ENCODE measurements at regions not wholly inside any gene's neighbourhood (a gene's known extent, or its start where the extent isn't known, plus 50 kb on each side); places are given as distances from the start of the nearest gene placed in this dataset.
"Not testable (repeated sequence)": the region's sequence is repeated elsewhere in the genome, so short reads cannot be mapped to it uniquely, and the experiment has no call there.

- no peak for TF ChIP-seq POLR2AphosphoS5 (IDR thresholded peaks at IDR 0.05)
- no peak for TF ChIP-seq POLR2A (IDR thresholded peaks at IDR 0.05)
- TF ChIP-seq CTCF (IDR thresholded peaks at IDR 0.05): no peak
- no peak for DNase-seq (ENCODE audit: low spot score)
- no peaks in the 10 kb centered on the region for H3K36me3 ChIP-seq
- H3K4me3 ChIP-seq: no peak overlapping the region
- H3K4me1 ChIP-seq (replicated peaks): no peaks in the 10 kb centered on the region
- H3K27ac ChIP-seq: no peak overlapping the region
- H3K9me3 ChIP-seq: no peaks in the 10 kb centered on the region
- H3K27me3 ChIP-seq (replicated peaks; ENCODE audit: insufficient read depth): no peaks in the 10 kb centered on the region
- intact Hi-C loops (cut with DNase I): no loop called here
Observed at GRCh38 chr5:103755974-103756373, 193.4 kb upstream of the NUDT12 start.

- intact Hi-C loops (cut with DNase I): no loop called here
- no peaks in the 10 kb centered on the region for H3K36me3 ChIP-seq
- 93% methylated on average over 2 of the region's 2 CpGs for WGBS
- H3K27me3 ChIP-seq (replicated peaks; ENCODE audit: insufficient read depth): no peaks in the 10 kb centered on the region
- H3K9me3 ChIP-seq: no peaks in the 10 kb centered on the region
- TF ChIP-seq POLR2A (IDR thresholded peaks at IDR 0.05): no peak
- no peak for TF ChIP-seq CTCF (IDR thresholded peaks at IDR 0.05)
- no peak for TF ChIP-seq POLR2AphosphoS5 (IDR thresholded peaks at IDR 0.05)
- H3K27ac ChIP-seq: no peak overlapping the region
- no peak overlapping the region for H3K4me3 ChIP-seq
- no peak for DNase-seq (ENCODE audit: low spot score)
- H3K4me1 ChIP-seq (replicated peaks): no peaks in the 10 kb centered on the region
Observed at GRCh38 chr5:103745353-103746065, 182.9 kb upstream of the NUDT12 start.

GRCh38 chr5:103744159-103744558 is 181.6 kb upstream of the NUDT12 start:
- Histone ChIP-seq H3K4me1 (replicated peaks) (no peaks in the 10 kb centered on the region), H3K9me3 (no peaks in the 10 kb centered on the region), H3K27ac (no peak overlapping the region), H3K36me3 (no peaks in the 10 kb centered on the region), H3K4me3 (no peak overlapping the region), H3K27me3 (replicated peaks; ENCODE audit: insufficient read depth) (no peaks in the 10 kb centered on the region)
- no peak for DNase-seq (ENCODE audit: low spot score)
- TF ChIP-seq CTCF (IDR thresholded peaks at IDR 0.05) (no peak), POLR2A (IDR thresholded peaks at IDR 0.05) (no peak), POLR2AphosphoS5 (IDR thresholded peaks at IDR 0.05) (no peak)
- intact Hi-C loops (cut with DNase I): no loop called here
- WGBS: 30% methylated on average over 4 of the region's 4 CpGs

GRCh38 chr5:103743421-103743820 is 180.8 kb upstream of the NUDT12 start:
- H3K36me3 ChIP-seq: no peaks in the 10 kb centered on the region
- H3K9me3 ChIP-seq: no peaks in the 10 kb centered on the region
- TF ChIP-seq POLR2AphosphoS5 (IDR thresholded peaks at IDR 0.05): no peak
- no peak for TF ChIP-seq CTCF (IDR thresholded peaks at IDR 0.05)
- TF ChIP-seq POLR2A (IDR thresholded peaks at IDR 0.05): no peak
- 29% methylated on average over 2 of the region's 2 CpGs for WGBS
- no peaks in the 10 kb centered on the region for H3K4me1 ChIP-seq (replicated peaks)
- DNase-seq (ENCODE audit: low spot score): no peak
- no peaks in the 10 kb centered on the region for H3K27me3 ChIP-seq (replicated peaks; ENCODE audit: insufficient read depth)
- no peak overlapping the region for H3K27ac ChIP-seq
- no peak overlapping the region for H3K4me3 ChIP-seq
- intact Hi-C loops (cut with DNase I): no loop called here

- H3K27ac ChIP-seq: no peak overlapping the region
- intact Hi-C loops (cut with DNase I): no loop called here
- TF ChIP-seq POLR2A (IDR thresholded peaks at IDR 0.05): no peak
- no peak for TF ChIP-seq CTCF (IDR thresholded peaks at IDR 0.05)
- no peak for TF ChIP-seq POLR2AphosphoS5 (IDR thresholded peaks at IDR 0.05)
Observed at GRCh38 chr5:103741984-103742383, 179.4 kb upstream of the NUDT12 start.

GRCh38 chr5:103736343-103736742 is 173.8 kb upstream of the NUDT12 start:
- H3K4me1 ChIP-seq (replicated peaks); H3K9me3 ChIP-seq; H3K27ac ChIP-seq; DNase-seq (ENCODE audit: low spot score); H3K36me3 ChIP-seq; H3K4me3 ChIP-seq; intact Hi-C loops (cut with DNase I); H3K27me3 ChIP-seq (replicated peaks; ENCODE audit: insufficient read depth): not testable (repeated sequence)
- 79% methylated on average over 8 of the region's 8 CpGs for WGBS

More at GRCh38 chr5:103741984-103742383, 179.4 kb upstream of the NUDT12 start:
- Histone ChIP-seq H3K36me3 (no peaks in the 10 kb centered on the region), H3K9me3 (no peaks in the 10 kb centered on the region), H3K27me3 (replicated peaks; ENCODE audit: insufficient read depth) (no peaks in the 10 kb centered on the region), H3K4me3 (no peak overlapping the region), H3K4me1 (replicated peaks) (no peaks in the 10 kb centered on the region)
- 6% methylated on average over 1 of the region's 1 CpG for WGBS
- DNase-seq (ENCODE audit: low spot score): no peak
